ENCODE measurements at regions not wholly inside any gene's neighbourhood (a gene's known extent, or its start where the extent isn't known, plus 50 kb on each side); places are given as distances from the start of the nearest gene placed in this dataset.

DNA sequence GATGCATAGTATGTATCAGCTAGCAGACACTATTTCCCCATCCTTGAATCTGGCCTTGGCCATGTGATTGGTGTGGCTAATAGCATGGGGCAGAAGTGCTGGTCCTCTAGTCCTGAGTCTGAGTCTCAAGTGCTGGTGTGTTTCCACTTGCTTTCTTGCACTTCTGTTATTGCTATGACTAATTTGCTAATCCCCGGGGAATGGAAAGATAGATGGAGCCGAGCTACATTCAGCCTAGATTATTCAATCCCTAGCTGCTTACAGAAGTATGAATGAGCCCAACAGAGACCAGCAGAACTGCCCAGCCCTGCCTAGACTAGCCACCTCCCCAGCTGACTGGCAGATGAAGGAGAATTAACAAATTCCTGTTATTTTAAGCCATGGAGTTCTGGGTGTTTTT, 53.2 kb upstream of the SYPL1 start:
- no peak for DNase-seq

DNA sequence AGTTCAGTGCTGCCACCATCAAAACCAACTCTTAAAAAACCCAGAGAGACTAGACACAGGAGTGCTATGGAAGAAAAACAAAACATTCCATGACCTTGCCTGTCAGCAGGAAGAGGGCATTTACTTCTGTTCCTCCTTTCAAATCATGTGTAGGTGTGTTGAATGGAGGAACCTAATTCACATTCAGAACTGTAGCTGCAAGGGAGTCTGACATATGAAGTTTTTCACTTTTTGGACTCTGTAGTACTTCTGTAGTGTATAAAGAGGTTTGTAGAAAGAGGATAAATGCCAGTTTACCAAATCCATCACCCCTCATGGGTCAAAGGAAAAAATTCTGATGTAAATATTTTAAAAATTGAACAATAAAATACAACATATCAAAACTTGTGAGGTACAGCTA, 51.1 kb upstream of the SYPL1 start:
- DNase-seq = no peak

Data from stimulated activated CD4-positive, alpha-beta T cell treated with anti-CD3 and anti-CD28 coated beads, Interleukin-4, amount 100 ng/mL, for 4 hours (primary cell).